HepG2 (cell line): ENCODE measurements at regions not wholly inside any gene's neighbourhood (a gene's known extent, or its start where the extent isn't known, plus 50 kb on each side); places are given as distances from the start of the nearest gene placed in this dataset.

Source experiments
- ATAC-seq: fragments of 200-7000 bp; cut with Tn5 transposase; 3 replicates; pipeline ENCODE4 v1.9.1; 2020; ENCODE audit warnings: mild to moderate bottlenecking, moderate library complexity
- BruUV-seq: library from RNA; stranded (reverse); fragments of 400-500 nt; replicated peaks from 2 replicates; lab custom pipeline; 2021; lab: Mats Ljungman, UMichigan
- CTCF ChIA-PET: fragments of 300-600 bp; formaldehyde crosslinking; extraction: SDS; loops from one replicate; lab custom pipeline; 2021; ENCODE audit warnings: low total read pairs, inconsistent platforms, low intra/inter-chr PET ratio; lab: Yijun Ruan, JAX
- POLR2A ChIA-PET: fragments of 350-600 bp; sonication (Branson Sonifier 250); formaldehyde crosslinking; loops from one replicate; lab custom pipeline; 2020; ENCODE audit warnings: antibody characterized with exemption, inconsistent platforms; lab: Yijun Ruan, JAX
- DNase-seq: peaks from one replicate; pipeline ENCODE4 v3.0.0-alpha.2; 2015; ENCODE audit warnings: low spot score
- FAIRE-seq: peaks from 3 replicates; lab custom pipeline; 2011; peaks lifted over from hg19 to GRCh38; lab: Jason Lieb, UNC
- H2AFZ ChIP-seq: one replicate; pipeline ENCODE4 v1.6.1; 2011; ENCODE audit warnings: low read length, inconsistent platforms
- H3K27ac ChIP-seq: fragments of 300-600 bp; 3 replicates; pipeline ENCODE4 v1.8.0; 2011; ENCODE audit warnings: mixed run types, mild to moderate bottlenecking, mixed read lengths, low read length, inconsistent platforms; ENCODE audit not compliant: insufficient read depth; ENCODE audit errors: extremely low read length
- H3K27me3 ChIP-seq, 2 experiments: fragments of 200-600 bp in 1 of 2; 2 replicates in 1 of 2; 3 replicates in 1 of 2; pipeline versions ENCODE4 v1.6.0 to v1.8.0; 2011; ENCODE audit warnings: low read length in 2 of 2, mild to moderate bottlenecking in 2 of 2, moderate library complexity in 2 of 2, inconsistent platforms in 1 of 2; ENCODE audit not compliant: insufficient read depth in 2 of 2, control insufficient read depth in 1 of 2
- H3K36me3 ChIP-seq, 2 experiments: fragments of 200-600 bp in 1 of 2; replicated peaks in 1 of 2; 2 replicates in 1 of 2; 3 replicates in 1 of 2; pipeline versions ENCODE4 v1.5.1 to v1.8.0; 2011; ENCODE audit warnings: low read length in 2 of 2, inconsistent platforms in 1 of 2; ENCODE audit not compliant: insufficient read depth in 2 of 2, control insufficient read depth in 1 of 2
- H3K4me1 ChIP-seq: 2 replicates; pipeline ENCODE4 v1.5.1; 2012; ENCODE audit warnings: low read length, inconsistent platforms; ENCODE audit not compliant: insufficient read depth
- H3K4me2 ChIP-seq: 2 replicates; pipeline ENCODE4 v1.6.0; 2011; ENCODE audit warnings: low read depth, low read length, inconsistent platforms
- H3K4me3 ChIP-seq, 3 experiments: fragments of 200-600 bp in 1 of 3; sonication (generic), shearing (Covaris generic) in 1 of 3; replicated peaks in 1 of 3; 2 replicates each; pipeline ENCODE4 v1.5.1; 2011 to 2016; ENCODE audit warnings: low read length in 3 of 3, inconsistent platforms in 2 of 3, low read depth in 2 of 3, mild to moderate bottlenecking in 2 of 3, control low read depth in 1 of 3, mixed read lengths in 1 of 3; ENCODE audit not compliant: insufficient read depth in 1 of 3
- H3K79me2 ChIP-seq: one replicate; pipeline ENCODE4 v1.6.1; 2011; ENCODE audit warnings: low read length, inconsistent platforms; ENCODE audit not compliant: insufficient read depth
- H3K9ac ChIP-seq: 2 replicates; pipeline ENCODE4 v1.6.0; 2011; ENCODE audit warnings: mild to moderate bottlenecking, low read depth, low read length, inconsistent platforms; ENCODE audit not compliant: insufficient read depth
- H3K9me3 ChIP-seq: 2 replicates; pipeline ENCODE4 v1.5.1; 2012; ENCODE audit warnings: mild to moderate bottlenecking, low read length
- H4K20me1 ChIP-seq: 2 replicates; pipeline ENCODE4 v1.6.0; 2011; ENCODE audit warnings: inconsistent platforms, mild to moderate bottlenecking, low read length, moderate library complexity; ENCODE audit not compliant: insufficient read depth
- CENPT ChIP-seq: sonication (generic); formaldehyde crosslinking; IDR thresholded peaks from 2 replicates; pipeline ENCODE4 v1.8.0; 2022; ENCODE audit warnings: low read depth, mild to moderate bottlenecking, moderate library complexity, missing genetic modification reagents
- CENPX ChIP-seq: sonication (generic); formaldehyde crosslinking; IDR thresholded peaks from 2 replicates; pipeline ENCODE4 v1.9.0; 2021; ENCODE audit warnings: mild to moderate bottlenecking, missing genetic modification reagents, moderate library complexity
- ELF4 ChIP-seq: sonication (generic); formaldehyde crosslinking; IDR thresholded peaks from 2 replicates; pipeline ENCODE4 v1.5.0; 2020; ENCODE audit warnings: missing genetic modification reagents, mild to moderate bottlenecking, moderate library complexity, borderline replicate concordance
- ERF ChIP-seq: IDR thresholded peaks from 2 replicates; pipeline ENCODE4 v1.6.1; 2018; ENCODE audit warnings: missing biosample characterization, missing genetic modification reagents
- KDM1A ChIP-seq: IDR thresholded peaks from 2 replicates; pipeline ENCODE4 v1.6.1; 2016; ENCODE audit warnings: missing compliant biosample characterization
- NCOA2 ChIP-seq: sonication (generic); formaldehyde crosslinking; IDR thresholded peaks from 2 replicates; pipeline ENCODE4 v1.8.0; 2022; ENCODE audit warnings: inconsistent platforms
- NR2F2 ChIP-seq: IDR thresholded peaks from 2 replicates; pipeline ENCODE4 v1.6.1; 2012; ENCODE audit warnings: low read depth, inconsistent platforms, borderline replicate concordance
- RBFOX2 ChIP-seq: fragments of 200-400 bp; formaldehyde crosslinking; IDR thresholded peaks from 2 replicates; pipeline ENCODE4 v1.6.1; 2017; ENCODE audit warnings: low read depth, mild to moderate bottlenecking, low read length
- SAP130 ChIP-seq: IDR thresholded peaks from 2 replicates; pipeline ENCODE4 v1.6.1; 2016; ENCODE audit warnings: low read depth
- SATB2 ChIP-seq: sonication (generic); formaldehyde crosslinking; IDR thresholded peaks from 2 replicates; pipeline ENCODE4 v1.5.0; 2020; ENCODE audit warnings: missing genetic modification reagents
- SMAD9 ChIP-seq: sonication (generic); formaldehyde crosslinking; IDR thresholded peaks from 2 replicates; pipeline ENCODE4 v1.5.1; 2020; ENCODE audit warnings: mild to moderate bottlenecking, missing genetic modification reagents
- ZMYM4 ChIP-seq: sonication (generic); formaldehyde crosslinking; IDR thresholded peaks from 2 replicates; pipeline ENCODE4 v1.8.1; 2023; ENCODE audit warnings: mild to moderate bottlenecking, missing genetic modification reagents
- ZNF629 ChIP-seq: sonication (generic); formaldehyde crosslinking; conservative IDR thresholded peaks from 2 replicates; pipeline ENCODE4 v1.5.0; 2020; ENCODE audit warnings: missing genetic modification reagents
- ZNF672 ChIP-seq: sonication (generic); formaldehyde crosslinking; IDR thresholded peaks from 2 replicates; pipeline ENCODE4 v1.8.1; 2022; ENCODE audit warnings: missing genetic modification reagents
- WGBS: methylation state at CpG from one replicate; pipeline ENCODE4 v1.1.6; 2017; ENCODE audit warnings: low lambda C conversion rate; 5-methylcytosine and 5-hydroxymethylcytosine counted together
- in situ Hi-C: cut with HindIII; loops from 2 replicates; pipeline ENCODE4 v1.10.0; 2017; ENCODE audit warnings: low pct_unique_long_range_greater_than_20kb; ENCODE audit not compliant: extremely low pct_ligation_motif_present
- intact Hi-C: fragments of 100-400 bp; cut with micrococcal nuclease; formaldehyde crosslinking; loops from one replicate; pipeline ENCODE4 v1.10.0; 2022; ENCODE audit not compliant: unreplicated experiment
- TF ChIP-seq, protein P1 (sequence below): sonication (generic); formaldehyde crosslinking; IDR thresholded peaks from 2 replicates; pipeline ENCODE4 v1.5.0; 2020; ENCODE audit warnings: mild to moderate bottlenecking, missing genetic modification reagents
- TF ChIP-seq, protein P2 (sequence below): sonication (generic); IDR thresholded peaks from 2 replicates; pipeline ENCODE4 v1.6.1; 2016; ENCODE audit warnings: low read depth, borderline replicate concordance
- TF ChIP-seq, protein P3 (sequence below): IDR thresholded peaks from 2 replicates; pipeline ENCODE4 v1.6.1; 2016; ENCODE audit warnings: missing compliant biosample characterization, missing genetic modification reagents, borderline replicate concordance

DNA sequence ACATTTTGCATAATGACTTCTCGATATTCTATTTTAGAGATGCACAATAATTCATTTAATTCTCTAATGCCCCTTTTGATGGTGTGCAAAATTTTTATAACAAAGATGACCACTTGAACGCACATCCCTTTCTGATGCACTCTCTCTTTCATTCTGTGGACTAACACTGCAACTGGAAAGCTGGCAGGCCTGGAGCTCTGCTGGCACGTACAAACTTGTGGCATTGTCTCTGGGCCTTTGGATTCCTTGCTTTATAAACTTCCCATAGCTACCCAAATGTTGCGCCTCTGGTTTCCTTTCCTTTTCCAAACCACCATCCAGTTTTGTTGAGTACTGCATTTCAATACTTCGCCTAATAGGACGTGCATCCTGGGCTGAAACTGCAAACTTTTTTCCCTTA lies 194.5 kb upstream of the CFAP20DC start:
- POLR2A ChIA-PET, result no interaction called here

DNA sequence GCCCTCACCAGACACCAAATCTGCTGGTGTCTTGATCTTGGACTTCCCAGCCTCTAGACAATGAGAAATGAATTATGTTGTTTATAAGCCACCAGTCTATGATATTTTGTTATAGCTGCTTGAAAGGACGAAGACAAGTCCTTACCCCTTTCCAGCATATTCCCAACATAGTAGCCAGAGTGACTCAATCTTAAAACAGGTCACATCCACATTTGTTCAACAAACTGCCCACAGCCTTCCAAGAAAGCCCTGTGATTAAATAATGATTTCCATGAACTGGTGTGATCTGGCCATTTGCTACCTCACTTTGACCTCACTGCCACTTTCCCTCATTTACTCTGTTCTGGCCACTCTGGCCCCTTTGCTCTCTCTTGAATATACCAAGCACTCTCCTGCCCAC lies 193.7 kb upstream of the CFAP20DC start:
- WGBS, result 0% methylated on average over 1 of the region's 1 CpG
- DNase-seq (no peak), ATAC-seq (no peak), FAIRE-seq (no peak)
- intact Hi-C loops, result no loop called here
- Histone ChIP-seq H3K9ac (no peak overlapping the region), H3K27ac (no peak overlapping the region), H3K79me2 (no peaks in the 10 kb centered on the region), H4K20me1 (no peaks in the 10 kb centered on the region), H3K27me3 (peaks cover 0 to under 1% of the 10 kb centered on the region in 2 experiments; a peak in 1 of 5 replicates), H3K4me3 (no peak overlapping the region), H3K9me3 (no peaks in the 10 kb centered on the region), H3K4me2 (no peak overlapping the region), H2AFZ (no peak overlapping the region), H3K4me1 (no peaks in the 10 kb centered on the region), H3K36me3 (no peaks in the 10 kb centered on the region)
- POLR2A ChIA-PET, result no interaction called here
- BruUV-seq, result no TSS peak
- CTCF ChIA-PET, result no interaction called here
- in situ Hi-C loops, result no loop called here
- no peak for TF ChIP-seq ZNF629
- no peak for TF ChIP-seq NCOA2
- no peak for TF ChIP-seq SMAD9 (CRISPR knock-in tag)
- no peak for TF ChIP-seq SATB2 (CRISPR knock-in tag)
- no peak for TF ChIP-seq CENPT (CRISPR knock-in tag)
- no peak for TF ChIP-seq ZMYM4 (CRISPR knock-in tag)
- TF ChIP-seq, protein P1, sequence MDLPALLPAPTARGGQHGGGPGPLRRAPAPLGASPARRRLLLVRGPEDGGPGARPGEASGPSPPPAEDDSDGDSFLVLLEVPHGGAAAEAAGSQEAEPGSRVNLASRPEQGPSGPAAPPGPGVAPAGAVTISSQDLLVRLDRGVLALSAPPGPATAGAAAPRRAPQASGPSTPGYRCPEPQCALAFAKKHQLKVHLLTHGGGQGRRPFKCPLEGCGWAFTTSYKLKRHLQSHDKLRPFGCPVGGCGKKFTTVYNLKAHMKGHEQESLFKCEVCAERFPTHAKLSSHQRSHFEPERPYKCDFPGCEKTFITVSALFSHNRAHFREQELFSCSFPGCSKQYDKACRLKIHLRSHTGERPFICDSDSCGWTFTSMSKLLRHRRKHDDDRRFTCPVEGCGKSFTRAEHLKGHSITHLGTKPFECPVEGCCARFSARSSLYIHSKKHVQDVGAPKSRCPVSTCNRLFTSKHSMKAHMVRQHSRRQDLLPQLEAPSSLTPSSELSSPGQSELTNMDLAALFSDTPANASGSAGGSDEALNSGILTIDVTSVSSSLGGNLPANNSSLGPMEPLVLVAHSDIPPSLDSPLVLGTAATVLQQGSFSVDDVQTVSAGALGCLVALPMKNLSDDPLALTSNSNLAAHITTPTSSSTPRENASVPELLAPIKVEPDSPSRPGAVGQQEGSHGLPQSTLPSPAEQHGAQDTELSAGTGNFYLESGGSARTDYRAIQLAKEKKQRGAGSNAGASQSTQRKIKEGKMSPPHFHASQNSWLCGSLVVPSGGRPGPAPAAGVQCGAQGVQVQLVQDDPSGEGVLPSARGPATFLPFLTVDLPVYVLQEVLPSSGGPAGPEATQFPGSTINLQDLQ (CRISPR knock-in tag), result no peak
- TF ChIP-seq RBFOX2, result no peak
- TF ChIP-seq, protein P2, sequence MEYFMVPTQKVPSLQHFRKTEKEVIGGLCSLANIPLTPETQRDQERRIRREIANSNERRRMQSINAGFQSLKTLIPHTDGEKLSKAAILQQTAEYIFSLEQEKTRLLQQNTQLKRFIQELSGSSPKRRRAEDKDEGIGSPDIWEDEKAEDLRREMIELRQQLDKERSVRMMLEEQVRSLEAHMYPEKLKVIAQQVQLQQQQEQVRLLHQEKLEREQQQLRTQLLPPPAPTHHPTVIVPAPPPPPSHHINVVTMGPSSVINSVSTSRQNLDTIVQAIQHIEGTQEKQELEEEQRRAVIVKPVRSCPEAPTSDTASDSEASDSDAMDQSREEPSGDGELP, result no peak
- no peak for TF ChIP-seq ELF4
- no peak for TF ChIP-seq ERF
- TF ChIP-seq KDM1A (CRISPR knock-in tag), result no peak
- TF ChIP-seq CENPX (CRISPR knock-in tag), result no peak

More for the DNA sequence above, 194.5 kb upstream of the CFAP20DC start:
- H4K20me1 ChIP-seq, result no peaks in the 10 kb centered on the region
- FAIRE-seq (no peak), ATAC-seq (no peak), DNase-seq (no peak)
- no peak overlapping the region for H3K4me2 ChIP-seq
- no peak overlapping the region for H3K27ac ChIP-seq
- CTCF ChIA-PET, result no interaction called here
- no peak overlapping the region for H2AFZ ChIP-seq
- no peaks in the 10 kb centered on the region; a peak in 1 of 5 replicates for H3K27me3 ChIP-seq
- intact Hi-C loops, result no loop called here
- no peaks in the 10 kb centered on the region for H3K9me3 ChIP-seq
- 19% methylated on average over 6 of the region's 6 CpGs for WGBS
- TF ChIP-seq SAP130 (CRISPR knock-in tag) (no peak), NR2F2 (no peak), ZNF672 (CRISPR knock-in tag) (no peak)
- TF ChIP-seq, protein P3, sequence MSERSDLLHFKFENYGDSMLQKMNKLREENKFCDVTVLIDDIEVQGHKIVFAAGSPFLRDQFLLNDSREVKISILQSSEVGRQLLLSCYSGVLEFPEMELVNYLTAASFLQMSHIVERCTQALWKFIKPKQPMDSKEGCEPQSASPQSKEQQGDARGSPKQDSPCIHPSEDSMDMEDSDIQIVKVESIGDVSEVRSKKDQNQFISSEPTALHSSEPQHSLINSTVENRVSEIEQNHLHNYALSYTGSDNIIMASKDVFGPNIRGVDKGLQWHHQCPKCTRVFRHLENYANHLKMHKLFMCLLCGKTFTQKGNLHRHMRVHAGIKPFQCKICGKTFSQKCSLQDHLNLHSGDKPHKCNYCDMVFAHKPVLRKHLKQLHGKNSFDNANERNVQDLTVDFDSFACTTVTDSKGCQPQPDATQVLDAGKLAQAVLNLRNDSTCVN, result no peak
- H3K79me2 ChIP-seq, result no peaks in the 10 kb centered on the region
- no peak overlapping the region for H3K4me3 ChIP-seq
- no peaks in the 10 kb centered on the region for H3K4me1 ChIP-seq
- in situ Hi-C loops, result no loop called here
- BruUV-seq, result no TSS peak
- H3K36me3 ChIP-seq, result no peaks in the 10 kb centered on the region
- H3K9ac ChIP-seq, result no peak overlapping the region
